ENCODE measurements at regions not wholly inside any gene's neighbourhood (a gene's known extent, or its start where the extent isn't known, plus 50 kb on each side); places are given as distances from the start of the nearest gene placed in this dataset.

DNA sequence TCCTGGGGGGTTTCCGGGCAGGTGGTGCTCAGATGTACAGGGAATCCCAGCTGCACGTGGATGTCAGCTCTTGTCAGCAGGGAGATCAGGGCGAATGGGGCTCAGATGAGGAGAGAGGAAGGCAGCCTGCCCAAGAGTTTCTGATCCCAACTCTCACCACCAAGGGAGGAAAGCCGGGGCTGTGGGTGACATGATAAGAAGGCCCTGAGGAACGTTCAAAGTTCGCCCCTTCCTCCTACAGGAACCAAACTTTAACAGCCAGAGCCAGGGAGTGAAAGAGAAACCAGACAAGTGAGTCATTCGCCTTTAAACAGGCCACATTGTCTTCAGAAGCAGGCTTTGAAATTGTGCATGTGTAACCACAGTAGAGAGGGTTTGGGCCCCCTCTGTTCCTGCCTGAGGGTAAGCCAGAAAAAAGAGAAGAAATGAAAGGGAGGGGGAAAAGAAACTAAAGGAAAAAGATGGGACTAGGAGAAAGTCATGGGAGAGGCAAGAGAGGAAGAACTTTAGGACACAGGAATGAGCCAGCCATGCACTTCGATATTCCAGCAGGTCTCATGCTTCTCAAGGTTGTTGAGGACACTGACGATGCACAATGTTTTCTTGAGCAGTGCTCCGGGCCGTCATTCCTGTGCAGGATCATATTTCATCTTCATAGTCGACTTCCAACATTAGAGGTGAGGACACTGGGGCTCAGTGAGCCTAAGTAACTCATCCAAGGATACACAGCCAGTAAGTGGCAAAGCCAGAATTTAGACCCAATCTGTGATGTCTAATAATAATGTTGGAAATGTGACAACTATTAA lies 691.4 kb upstream of the TBX3 start:
- H3K4me1 ChIP-seq (ENCODE audit: control insufficient read depth, extremely low read depth, insufficient read depth, low read length) = no peaks in the 10 kb centered on the region
- no peak overlapping the region for H3K27ac ChIP-seq (ENCODE audit: insufficient read depth, low read length)
- H3K79me2 ChIP-seq (ENCODE audit: control insufficient read depth, insufficient read depth, low read length) = no peaks in the 10 kb centered on the region
- no peaks in the 10 kb centered on the region for H3K27me3 ChIP-seq (ENCODE audit: control insufficient read depth, insufficient read depth, low read length)
- no peaks in the 10 kb centered on the region for H4K20me1 ChIP-seq (ENCODE audit: control insufficient read depth, extremely low read depth, insufficient read depth, low read length)
- H3K4me3 ChIP-seq (replicated peaks in 1 of 4; ENCODE audit: control extremely low read depth in 1 of 4, insufficient read depth in 1 of 4, low read depth in 3 of 4, low read length in 4 of 4) = no peak overlapping the region
- peak overlapping the region; percentile 49 for H3K4me2 ChIP-seq (ENCODE audit: extremely low read depth, insufficient read depth, low read length)
- no peaks in the 10 kb centered on the region for H3K36me3 ChIP-seq (ENCODE audit: control insufficient read depth, insufficient read depth, low read length)
- H3K9me3 ChIP-seq (ENCODE audit: control insufficient read depth, insufficient read depth, low read depth, low read length) = no peaks in the 10 kb centered on the region
- TF ChIP-seq CTCF (conservative IDR thresholded peaks at IDR 0.05 in 1 of 2, IDR thresholded peaks at IDR 0.05 in 1 of 2; ENCODE audit: low read depth in 1 of 2, low read length in 2 of 2) (no peak), EZH2 (IDR thresholded peaks at IDR 0.05; ENCODE audit: low read length, missing control alignments) (no peak)
- peak; percentile 63 to 85 for DNase-seq (ENCODE audit: low read depth in 2 of 2)
- peak overlapping the region; percentile 62 for H2AFZ ChIP-seq (ENCODE audit: low read length)
- no peak overlapping the region for H3K9ac ChIP-seq (ENCODE audit: insufficient read depth, low read length)

DNA sequence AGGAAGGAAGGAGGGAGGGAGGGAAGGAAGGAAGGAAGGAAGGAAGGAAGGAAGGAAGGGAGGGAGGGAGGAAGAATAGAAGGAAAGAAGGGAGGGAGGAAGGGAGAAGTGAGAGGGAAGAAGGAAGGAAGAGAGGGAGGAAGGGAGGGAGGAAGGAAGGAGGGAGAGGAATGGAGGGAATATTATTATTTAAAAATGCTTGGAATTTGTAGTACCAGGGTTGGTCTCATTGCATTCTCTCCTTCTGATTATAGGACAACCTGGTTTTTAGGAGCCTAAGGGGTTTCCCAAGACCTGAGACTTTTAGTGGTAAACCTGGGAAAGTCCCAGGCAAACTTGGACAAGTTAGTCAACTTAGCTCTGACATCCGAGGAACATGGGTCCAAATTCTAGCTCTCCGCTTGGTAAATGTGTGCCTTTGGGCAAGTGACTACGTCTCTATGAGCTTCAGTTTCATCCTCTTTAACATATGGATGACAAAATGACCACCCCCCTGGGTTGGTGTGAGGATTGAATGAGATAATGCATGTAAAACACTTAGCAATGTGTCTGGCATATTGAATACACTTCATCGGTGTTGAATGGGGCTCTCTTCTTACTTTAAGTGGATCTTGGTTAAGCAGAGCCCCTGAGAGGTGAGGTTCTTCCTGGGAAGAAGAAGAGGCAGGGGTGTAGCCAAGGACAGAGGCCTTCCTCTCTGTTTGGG lies 690.7 kb upstream of the TBX3 start:
- Histone ChIP-seq H3K27ac (ENCODE audit: insufficient read depth, low read length) (no peak overlapping the region), H3K4me2 (ENCODE audit: extremely low read depth, insufficient read depth, low read length) (no peak overlapping the region), H3K27me3 (ENCODE audit: control insufficient read depth, insufficient read depth, low read length) (no peaks in the 10 kb centered on the region), H3K9ac (ENCODE audit: insufficient read depth, low read length) (no peak overlapping the region), H3K4me3 (replicated peaks in 1 of 4; ENCODE audit: control extremely low read depth in 1 of 4, insufficient read depth in 1 of 4, low read depth in 3 of 4, low read length in 4 of 4) (no peak overlapping the region), H3K4me1 (ENCODE audit: control insufficient read depth, extremely low read depth, insufficient read depth, low read length) (no peaks in the 10 kb centered on the region), H2AFZ (ENCODE audit: low read length) (peak overlapping the region; percentile 62), H3K36me3 (ENCODE audit: control insufficient read depth, insufficient read depth, low read length) (no peaks in the 10 kb centered on the region), H4K20me1 (ENCODE audit: control insufficient read depth, extremely low read depth, insufficient read depth, low read length) (no peaks in the 10 kb centered on the region), H3K9me3 (ENCODE audit: control insufficient read depth, insufficient read depth, low read depth, low read length) (no peaks in the 10 kb centered on the region), H3K79me2 (ENCODE audit: control insufficient read depth, insufficient read depth, low read length) (no peaks in the 10 kb centered on the region)
- no peak for DNase-seq (ENCODE audit: low read depth in 2 of 2)
- TF ChIP-seq CTCF (conservative IDR thresholded peaks at IDR 0.05 in 1 of 2, IDR thresholded peaks at IDR 0.05 in 1 of 2; ENCODE audit: low read depth in 1 of 2, low read length in 2 of 2) (no peak), EZH2 (IDR thresholded peaks at IDR 0.05; ENCODE audit: low read length, missing control alignments) (no peak)

GRCh38 chr12:115371711-115372110 lies 687.7 kb upstream of the TBX3 start:
- no peak overlapping the region for H2AFZ ChIP-seq (ENCODE audit: low read length)
- no peak overlapping the region for H3K27ac ChIP-seq (ENCODE audit: insufficient read depth, low read length)
- no peaks in the 10 kb centered on the region for H3K9me3 ChIP-seq (ENCODE audit: control insufficient read depth, insufficient read depth, low read depth, low read length)
- H4K20me1 ChIP-seq (ENCODE audit: control insufficient read depth, extremely low read depth, insufficient read depth, low read length) = no peaks in the 10 kb centered on the region
- H3K4me3 ChIP-seq (replicated peaks in 1 of 4; ENCODE audit: control extremely low read depth in 1 of 4, insufficient read depth in 1 of 4, low read depth in 3 of 4, low read length in 4 of 4) = no peak overlapping the region
- no peak overlapping the region for H3K9ac ChIP-seq (ENCODE audit: insufficient read depth, low read length)
- H3K4me2 ChIP-seq (ENCODE audit: extremely low read depth, insufficient read depth, low read length) = no peak overlapping the region
- no peaks in the 10 kb centered on the region for H3K4me1 ChIP-seq (ENCODE audit: control insufficient read depth, extremely low read depth, insufficient read depth, low read length)
- H3K27me3 ChIP-seq (ENCODE audit: control insufficient read depth, insufficient read depth, low read length) = no peaks in the 10 kb centered on the region
- DNase-seq (ENCODE audit: low read depth in 2 of 2) = no peak
- H3K79me2 ChIP-seq (ENCODE audit: control insufficient read depth, insufficient read depth, low read length) = no peaks in the 10 kb centered on the region
- TF ChIP-seq EZH2 (IDR thresholded peaks at IDR 0.05; ENCODE audit: low read length, missing control alignments) (no peak), CTCF (conservative IDR thresholded peaks at IDR 0.05 in 1 of 2, IDR thresholded peaks at IDR 0.05 in 1 of 2; ENCODE audit: low read depth in 1 of 2, low read length in 2 of 2) (no peak)
- no peaks in the 10 kb centered on the region for H3K36me3 ChIP-seq (ENCODE audit: control insufficient read depth, insufficient read depth, low read length)

Data from fibroblast of lung (primary cell).